ENCODE measurements at regions not wholly inside any gene's neighbourhood (a gene's known extent, or its start where the extent isn't known, plus 50 kb on each side); places are given as distances from the start of the nearest gene placed in this dataset.
"Not testable (repeated sequence)": the region's sequence is repeated elsewhere in the genome, so short reads cannot be mapped to it uniquely, and the experiment has no call there.

DNA sequence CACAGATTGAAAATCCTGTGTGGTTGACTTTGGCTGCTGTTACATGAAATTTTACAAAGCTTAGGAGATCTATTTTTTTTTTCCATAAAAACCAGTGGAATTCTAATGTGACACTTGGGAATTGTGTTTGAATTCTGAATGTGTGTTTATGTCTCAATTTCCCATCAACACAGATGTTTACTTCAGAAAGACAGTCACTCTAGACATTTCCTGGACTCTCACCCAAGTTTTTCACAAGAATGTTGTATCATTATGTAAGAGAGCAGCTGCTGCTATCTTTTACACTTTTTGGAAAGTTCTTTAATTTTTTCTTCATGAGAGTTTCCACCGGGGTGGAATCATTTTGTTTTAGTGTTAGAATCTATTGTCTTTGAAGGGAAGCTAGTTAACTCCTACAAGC is 210.1 kb downstream of the GIPC2 start:
- Mint-ChIP-seq H3K27ac (no peak overlapping the region), H3K4me1 (ENCODE audit: low read depth) (no peaks in the 10 kb centered on the region), H3K27me3 (peaks cover 10% of the 10 kb centered on the region), H3K4me3 (no peak overlapping the region), H3K9me3 (no peaks in the 10 kb centered on the region), H3K36me3 (ENCODE audit: low read depth) (no peaks in the 10 kb centered on the region)
- POLR2A ChIA-PET: no interaction called here
- no peak for TF ChIP-seq CTCF (IDR thresholded peaks at IDR 0.05)
- no peak for ATAC-seq
- CTCF ChIA-PET: no interaction called here
- DNase-seq: no peak
- intact Hi-C loops (cut with micrococcal nuclease): no loop called here

DNA sequence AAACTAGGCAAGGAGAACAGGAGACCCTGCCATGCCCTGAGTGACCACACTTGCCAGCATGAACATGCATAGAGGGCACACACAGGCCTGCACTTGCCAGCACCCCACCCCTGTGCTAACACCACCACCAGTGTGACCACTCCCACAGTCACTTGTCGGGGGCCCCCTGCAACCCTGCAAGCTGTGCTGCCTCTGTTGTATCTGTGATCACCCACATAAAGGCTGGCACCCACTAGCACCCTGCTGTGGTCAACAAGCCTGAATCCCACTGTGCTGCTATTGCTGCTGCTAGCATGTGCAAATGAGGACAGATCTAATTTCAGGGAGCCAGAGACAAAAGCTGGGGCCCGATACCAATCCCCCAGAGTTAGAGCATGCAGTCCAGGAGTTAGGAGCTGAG is 217.7 kb downstream of the GIPC2 start:
- ATAC-seq (no peak), DNase-seq (no peak)
- ChIA-PET POLR2A (no interaction called here), CTCF (no interaction called here)
- H3K36me3 Mint-ChIP-seq (ENCODE audit: low read depth): no peaks in the 10 kb centered on the region
- H3K9me3 Mint-ChIP-seq: peaks cover 3% of the 10 kb centered on the region
- no peaks in the 10 kb centered on the region for H3K27me3 Mint-ChIP-seq
- intact Hi-C loops (cut with micrococcal nuclease): no loop called here
- H3K27ac Mint-ChIP-seq: no peak overlapping the region
- H3K4me3 Mint-ChIP-seq: no peak overlapping the region
- no peaks in the 10 kb centered on the region for H3K4me1 Mint-ChIP-seq (ENCODE audit: low read depth)
- no peak for TF ChIP-seq CTCF (IDR thresholded peaks at IDR 0.05)

- no peak for DNase-seq
- no peak for TF ChIP-seq CTCF (IDR thresholded peaks at IDR 0.05)
- CTCF ChIA-PET: no interaction called here
- H3K4me1 Mint-ChIP-seq (ENCODE audit: low read depth): no peaks in the 10 kb centered on the region
- no peaks in the 10 kb centered on the region for H3K27me3 Mint-ChIP-seq
- POLR2A ChIA-PET: no interaction called here
- peaks cover 3% of the 10 kb centered on the region for H3K9me3 Mint-ChIP-seq
- H3K4me3 Mint-ChIP-seq: no peak overlapping the region
- H3K27ac Mint-ChIP-seq: no peak overlapping the region
- intact Hi-C loops (cut with micrococcal nuclease): no loop called here
- H3K36me3 Mint-ChIP-seq (ENCODE audit: low read depth): no peaks in the 10 kb centered on the region
- no peak for ATAC-seq
Measured at GRCh38 chr1:78263946-78264345, 218.2 kb downstream of the GIPC2 start.

GRCh38 chr1:78267513-78268218 is 221.9 kb downstream of the GIPC2 start:
- no peaks in the 10 kb centered on the region for H3K36me3 Mint-ChIP-seq (ENCODE audit: low read depth)
- CTCF ChIA-PET: no interaction called here
- POLR2A ChIA-PET: no interaction called here
- H3K9me3 Mint-ChIP-seq: peaks cover 3% of the 10 kb centered on the region
- no peak overlapping the region for H3K27ac Mint-ChIP-seq
- no peak for ATAC-seq
- no peak for DNase-seq
- H3K27me3 Mint-ChIP-seq: no peaks in the 10 kb centered on the region
- no peaks in the 10 kb centered on the region for H3K4me1 Mint-ChIP-seq (ENCODE audit: low read depth)
- intact Hi-C loops (cut with micrococcal nuclease): no loop called here
- no peak overlapping the region for H3K4me3 Mint-ChIP-seq
- TF ChIP-seq CTCF (IDR thresholded peaks at IDR 0.05): no peak

- no peak for TF ChIP-seq CTCF (IDR thresholded peaks at IDR 0.05)
- CTCF ChIA-PET: no interaction called here
- Mint-ChIP-seq H3K27ac (no peak overlapping the region), H3K4me3 (no peak overlapping the region), H3K9me3 (no peaks in the 10 kb centered on the region), H3K27me3 (peaks cover 1% of the 10 kb centered on the region), H3K36me3 (ENCODE audit: low read depth) (no peaks in the 10 kb centered on the region), H3K4me1 (ENCODE audit: low read depth) (no peaks in the 10 kb centered on the region)
- POLR2A ChIA-PET: no interaction called here
- ATAC-seq (no peak), DNase-seq (no peak)
- intact Hi-C loops (cut with micrococcal nuclease): no loop called here
Measured at GRCh38 chr1:78269591-78269990, 221.2 kb upstream of the PTGFR start.

- H3K27me3 Mint-ChIP-seq; CTCF ChIA-PET; intact Hi-C loops (cut with micrococcal nuclease); H3K4me1 Mint-ChIP-seq (ENCODE audit: low read depth); H3K36me3 Mint-ChIP-seq (ENCODE audit: low read depth); H3K9me3 Mint-ChIP-seq; DNase-seq; H3K27ac Mint-ChIP-seq; H3K4me3 Mint-ChIP-seq; POLR2A ChIA-PET; ATAC-seq: not testable (repeated sequence)
Measured at GRCh38 chr1:78271423-78271822, 219.4 kb upstream of the PTGFR start.

Data from activated CD8-positive, alpha-beta T cell treated with anti-CD3 and anti-CD28 coated beads for 36 hours (primary cell).